GM12892 (cell line): ENCODE measurements at regions not wholly inside any gene's neighbourhood (a gene's known extent, or its start where the extent isn't known, plus 50 kb on each side); places are given as distances from the start of the nearest gene placed in this dataset.

Experiments used
- POLR2A ChIP-seq: IDR thresholded peaks from 2 replicates; pipeline ENCODE4 v1.6.1; 2011; ENCODE audit warnings: low read depth, low read length, control low read depth
- POLR2AphosphoS5 ChIP-seq: IDR thresholded peaks from 2 replicates; pipeline ENCODE4 v1.6.1; 2011; ENCODE audit warnings: low read depth, low read length, control low read depth

GRCh38 chr9:134525841-134526583 lies 115.6 kb upstream of the COL5A1 start:
- TF ChIP-seq POLR2AphosphoS5 (no peak), POLR2A (no peak)
